ENCODE measurements at regions not wholly inside any gene's neighbourhood (a gene's known extent, or its start where the extent isn't known, plus 50 kb on each side); places are given as distances from the start of the nearest gene placed in this dataset.
"Not testable (repeated sequence)": the region's sequence is repeated elsewhere in the genome, so short reads cannot be mapped to it uniquely, and the experiment has no call there.

GRCh38 chr17:63223212-63223911 lies 222.7 kb downstream of the CYB561 start:
- no peaks in the 10 kb centered on the region for H3K4me1 ChIP-seq
- DNase-seq, result no peak
- no peak overlapping the region for H3K4me3 ChIP-seq
- H3K9me3 ChIP-seq, result no peaks in the 10 kb centered on the region
- ATAC-seq (ENCODE audit: low FRiP score in 2 of 2), result no peak
- no peaks in the 10 kb centered on the region for H3K36me3 ChIP-seq
- H3K27me3 ChIP-seq, result no peaks in the 10 kb centered on the region
- H3K27ac ChIP-seq, result no peak overlapping the region
- 91 to 94% methylated on average over 7 of the region's 7 CpGs for WGBS, 2 donors
- TF ChIP-seq POLR2A (IDR thresholded peaks at IDR 0.05) (no peak), CTCF (IDR thresholded peaks at IDR 0.05) (no peak), EP300 (IDR thresholded peaks at IDR 0.05) (no peak), POLR2AphosphoS5 (IDR thresholded peaks at IDR 0.05) (no peak)

DNA sequence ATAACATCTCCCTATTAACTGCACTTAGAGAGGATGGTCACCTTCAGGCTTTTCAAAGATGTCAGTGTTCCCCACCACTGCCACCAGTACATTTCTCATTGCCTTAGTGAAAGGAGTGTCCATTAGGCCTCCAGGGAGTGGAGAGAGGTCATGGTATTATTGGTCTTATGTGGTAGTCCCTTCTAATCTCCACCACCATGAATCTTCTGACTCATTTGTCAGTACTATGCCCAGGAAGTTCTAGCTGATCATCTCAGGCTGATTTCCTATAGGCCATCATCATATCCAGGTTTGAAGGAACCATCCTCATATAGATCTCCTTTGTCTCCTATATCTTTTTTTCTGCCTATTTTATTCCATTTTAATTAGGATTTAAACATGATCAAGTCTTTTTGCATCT lies 221.5 kb downstream of the CYB561 start:
- TF ChIP-seq EP300 (IDR thresholded peaks at IDR 0.05), result no peak
- TF ChIP-seq CTCF (IDR thresholded peaks at IDR 0.05), result no peak
- TF ChIP-seq POLR2A (IDR thresholded peaks at IDR 0.05), result no peak
- no peak for TF ChIP-seq POLR2AphosphoS5 (IDR thresholded peaks at IDR 0.05)
- Histone ChIP-seq H3K27ac (no peak overlapping the region), H3K4me3 (no peak overlapping the region), H3K9me3 (no peaks in the 10 kb centered on the region), H3K36me3 (no peaks in the 10 kb centered on the region), H3K4me1 (no peaks in the 10 kb centered on the region), H3K27me3 (no peaks in the 10 kb centered on the region)
- no peak for DNase-seq
- no peak for ATAC-seq (ENCODE audit: low FRiP score in 2 of 2)

- not testable (repeated sequence) for H3K27ac ChIP-seq; DNase-seq; H3K4me1 ChIP-seq; ATAC-seq (ENCODE audit: low FRiP score in 2 of 2); H3K9me3 ChIP-seq; H3K27me3 ChIP-seq; H3K36me3 ChIP-seq; H3K4me3 ChIP-seq
Observed at GRCh38 chr17:63226720-63227119, 219.4 kb downstream of the CYB561 start.

GRCh38 chr17:63231015-63231620 lies 215.0 kb downstream of the CYB561 start:
- H3K27me3 ChIP-seq; H3K27ac ChIP-seq; ATAC-seq (ENCODE audit: low FRiP score in 2 of 2); H3K4me3 ChIP-seq; H3K9me3 ChIP-seq; DNase-seq; H3K4me1 ChIP-seq; H3K36me3 ChIP-seq: not testable (repeated sequence)
- 97 to 100% methylated on average over 2 of the region's 2 CpGs for WGBS, 2 donors

DNA sequence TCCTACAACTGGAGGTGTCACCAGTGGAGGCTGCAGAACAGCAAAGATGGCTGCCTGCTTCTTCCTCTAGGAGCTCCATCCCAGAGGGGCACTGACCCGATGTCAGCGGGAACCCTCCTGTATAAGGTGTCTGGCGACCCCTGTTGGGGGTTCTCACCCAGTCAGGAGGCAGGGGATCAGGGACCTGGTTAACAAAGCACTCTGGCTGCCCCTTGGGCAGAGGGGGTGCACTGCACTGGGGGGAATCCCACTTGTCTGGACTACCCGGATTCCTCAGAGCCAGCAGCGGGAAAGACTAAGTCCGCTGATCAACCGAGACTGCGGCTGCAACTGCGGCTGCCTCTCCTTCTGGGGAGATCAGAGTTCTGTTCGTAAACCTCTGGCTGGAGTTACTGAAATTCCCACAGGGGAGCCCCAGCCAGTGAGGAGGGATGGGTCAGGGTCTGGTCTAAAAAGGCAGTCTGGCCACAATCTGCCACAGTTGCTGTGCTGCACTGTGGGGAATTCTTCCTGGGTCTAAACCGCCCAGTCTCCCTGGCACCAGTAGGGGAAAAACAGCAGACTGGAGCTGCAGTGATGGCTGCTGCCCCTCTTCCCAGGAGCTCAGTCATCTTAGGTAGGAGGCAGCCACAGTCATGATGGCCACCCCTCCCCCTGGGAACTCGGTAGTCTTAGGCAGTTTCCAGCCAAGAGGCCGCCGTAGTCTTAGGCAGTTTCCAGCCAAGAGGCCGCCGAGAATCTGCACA lies 213.4 kb downstream of the CYB561 start:
- Histone ChIP-seq H3K4me1 (no peaks in the 10 kb centered on the region), H3K4me3 (no peak overlapping the region), H3K9me3 (peaks cover 0 to 5% (median 3%) of the 10 kb centered on the region in 4 donors), H3K27ac (no peak overlapping the region), H3K27me3 (no peaks in the 10 kb centered on the region), H3K36me3 (no peaks in the 10 kb centered on the region)
- DNase-seq, result no peak
- 95 to 100% methylated on average over 8 to 16 of the region's 16 CpGs for WGBS, 2 donors
- ATAC-seq (ENCODE audit: low FRiP score in 2 of 2), result no peak
- no peak for TF ChIP-seq CTCF (IDR thresholded peaks at IDR 0.05)
- TF ChIP-seq EP300 (IDR thresholded peaks at IDR 0.05), result no peak
- TF ChIP-seq POLR2A (IDR thresholded peaks at IDR 0.05), result no peak
- TF ChIP-seq POLR2AphosphoS5 (IDR thresholded peaks at IDR 0.05), result no peak
